GM20431 (cell line): ENCODE measurements at regions not wholly inside any gene's neighbourhood (a gene's known extent, or its start where the extent isn't known, plus 50 kb on each side); places are given as distances from the start of the nearest gene placed in this dataset.

ENCODE experiments used
- in situ Hi-C: fragments of 300-500 bp; cut with MseI, MboI; formaldehyde crosslinking; loops from one replicate; pipeline ENCODE4 v1.15.0; 2020; ENCODE audit warnings: low sequenced_read_pairs; ENCODE audit not compliant: unreplicated experiment

DNA sequence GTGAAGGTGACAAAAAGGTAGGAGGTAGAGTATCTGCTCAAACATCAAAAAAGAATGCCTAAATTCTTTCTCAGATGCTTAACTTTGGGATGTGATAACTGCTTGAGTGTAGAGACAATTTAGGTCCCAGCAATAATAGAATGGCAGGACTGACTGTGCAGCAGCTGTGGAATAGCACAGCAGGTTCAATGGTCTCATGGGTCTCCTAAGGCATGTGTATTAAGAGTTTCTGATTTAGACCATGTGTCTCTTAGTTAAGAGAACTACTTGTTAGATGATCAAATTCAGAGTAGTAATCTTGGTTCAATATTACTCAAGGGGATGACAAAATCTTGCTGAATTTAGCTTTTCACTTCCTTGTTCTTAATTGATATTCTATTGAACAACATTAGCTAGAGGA is 72.0 kb downstream of the ALX1 start:
- in situ Hi-C loops: no loop called here

DNA sequence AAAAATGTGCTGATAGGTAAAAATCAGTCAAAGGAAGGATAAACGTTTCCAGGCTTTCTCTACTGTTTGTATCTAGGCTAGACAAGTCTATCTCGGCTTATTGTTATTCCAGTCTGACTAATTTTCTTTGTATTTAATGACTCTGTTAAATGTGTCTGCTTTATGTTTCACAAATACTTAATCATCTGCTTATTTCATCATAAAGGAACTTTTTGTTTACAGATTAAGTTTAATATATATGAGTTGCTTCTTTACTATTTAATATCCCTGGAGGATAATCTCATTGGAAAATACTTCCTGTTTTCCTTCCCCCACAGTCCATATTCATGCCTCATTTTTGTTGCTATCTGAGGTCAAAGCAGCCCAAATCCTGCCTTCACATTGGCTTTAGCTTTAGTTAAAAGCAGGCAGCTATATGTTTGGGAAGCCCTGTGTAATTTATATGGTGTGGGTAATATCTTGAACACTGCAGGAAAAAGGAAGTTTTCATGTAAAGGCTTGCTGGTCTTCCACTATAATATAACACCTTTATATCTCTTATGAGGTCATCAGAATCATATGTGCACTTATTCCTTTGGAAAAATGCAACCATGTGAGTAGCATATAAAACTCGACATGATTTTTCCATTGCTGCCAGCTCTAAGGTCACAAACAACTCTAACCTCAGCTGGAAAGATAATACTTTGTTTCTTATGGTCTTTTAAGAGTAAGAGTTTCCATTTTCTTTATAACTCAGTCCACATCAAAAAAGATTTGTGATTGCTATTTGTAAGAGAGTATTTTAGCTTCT is 76.8 kb downstream of the ALX1 start:
- in situ Hi-C loops: no loop called here

DNA sequence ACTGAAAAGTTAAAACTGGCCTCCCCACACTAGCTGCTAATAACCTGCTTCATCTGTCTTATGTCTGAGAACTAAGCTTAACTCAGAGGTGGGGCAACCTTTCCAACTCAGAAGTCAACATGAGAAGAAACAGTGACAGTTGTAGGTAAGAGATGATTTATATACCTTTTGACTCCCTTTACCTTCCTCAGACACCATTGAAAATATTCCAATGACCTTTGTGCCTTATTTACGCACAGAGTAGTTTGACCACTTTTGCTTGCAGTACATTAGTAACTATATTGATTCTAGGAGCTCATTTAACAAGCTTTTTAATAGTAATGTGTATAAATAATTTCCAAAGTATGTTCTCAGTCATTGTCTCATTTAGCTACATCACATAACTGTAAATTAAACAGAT is 77.6 kb downstream of the ALX1 start:
- in situ Hi-C loops: no loop called here

DNA sequence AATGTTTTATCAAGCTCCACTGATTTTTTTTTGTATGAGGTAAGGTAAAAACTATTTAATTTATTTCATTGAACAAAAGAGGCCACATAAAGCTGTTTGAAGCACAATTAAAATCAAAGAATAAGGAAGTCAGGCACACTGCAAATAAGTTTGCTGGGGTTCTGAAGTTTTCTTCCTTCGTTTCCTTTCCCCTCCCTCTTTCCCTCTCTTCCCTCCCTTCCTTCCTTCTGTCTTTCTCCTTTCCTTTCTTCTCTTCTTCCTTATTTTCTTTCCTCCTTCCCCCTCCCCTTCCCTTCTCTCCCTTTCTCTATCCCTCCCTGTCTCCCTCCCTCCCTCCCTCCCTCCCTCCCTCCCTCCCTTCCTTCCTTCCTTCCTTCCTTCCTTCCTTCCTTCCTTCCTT is 78.7 kb downstream of the ALX1 start:
- in situ Hi-C loops: no loop called here

DNA sequence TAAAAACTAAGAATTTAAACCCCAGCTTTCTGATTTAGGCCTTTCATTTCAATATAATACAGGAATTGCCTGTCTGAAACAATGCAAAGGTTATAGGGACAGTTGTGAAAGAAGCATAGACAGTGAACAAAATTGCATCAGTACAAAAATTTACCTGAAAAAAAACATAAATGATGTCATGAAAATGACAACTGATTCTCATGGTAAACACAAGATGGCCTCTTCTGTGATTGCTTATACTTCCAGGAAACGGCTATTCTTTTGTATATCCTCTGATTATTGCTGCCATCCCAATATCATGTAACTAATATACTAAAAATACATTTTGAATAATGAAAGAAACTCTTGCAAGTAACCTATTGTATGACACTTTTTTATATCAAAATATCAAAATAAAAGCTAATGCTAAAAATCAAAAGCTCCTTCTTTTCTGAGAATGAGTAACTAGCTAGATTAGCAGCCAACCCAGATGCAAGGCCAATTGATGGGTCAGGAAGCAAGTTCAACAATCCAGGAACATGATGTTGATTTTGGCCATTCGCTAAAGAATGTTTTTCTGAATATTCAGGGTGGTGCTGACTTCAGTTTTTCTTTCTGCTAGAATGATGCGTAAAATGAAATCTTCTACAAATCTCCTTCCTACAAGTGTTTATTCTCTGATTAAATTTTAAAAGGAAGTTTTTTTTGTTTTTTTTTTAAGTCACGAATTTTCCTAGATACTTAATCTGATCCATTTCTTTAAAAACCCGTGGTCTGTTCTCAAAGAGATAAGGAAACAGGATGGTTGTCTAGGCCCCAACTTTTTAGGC is 83.6 kb downstream of the ALX1 start:
- in situ Hi-C loops: no loop called here

DNA sequence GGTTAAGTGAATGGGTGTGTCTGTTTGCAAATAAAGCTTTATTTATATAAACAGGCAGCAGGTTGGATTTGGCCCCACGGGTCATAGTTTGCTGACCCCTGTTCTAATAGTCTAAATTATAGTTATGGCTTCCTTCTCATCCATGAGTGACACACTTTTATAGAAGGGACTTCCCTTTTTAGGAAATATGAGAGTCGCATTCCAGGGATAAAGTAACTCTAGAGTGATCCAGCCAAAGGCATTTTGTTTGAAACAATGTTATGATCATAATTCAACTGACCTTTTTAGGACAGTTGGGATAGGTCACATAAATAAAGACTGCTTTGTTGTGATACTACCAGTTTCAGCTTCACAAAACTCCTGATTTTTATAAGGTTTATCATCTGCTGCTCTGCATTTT is 87.9 kb downstream of the ALX1 start:
- in situ Hi-C loops: no loop called here

DNA sequence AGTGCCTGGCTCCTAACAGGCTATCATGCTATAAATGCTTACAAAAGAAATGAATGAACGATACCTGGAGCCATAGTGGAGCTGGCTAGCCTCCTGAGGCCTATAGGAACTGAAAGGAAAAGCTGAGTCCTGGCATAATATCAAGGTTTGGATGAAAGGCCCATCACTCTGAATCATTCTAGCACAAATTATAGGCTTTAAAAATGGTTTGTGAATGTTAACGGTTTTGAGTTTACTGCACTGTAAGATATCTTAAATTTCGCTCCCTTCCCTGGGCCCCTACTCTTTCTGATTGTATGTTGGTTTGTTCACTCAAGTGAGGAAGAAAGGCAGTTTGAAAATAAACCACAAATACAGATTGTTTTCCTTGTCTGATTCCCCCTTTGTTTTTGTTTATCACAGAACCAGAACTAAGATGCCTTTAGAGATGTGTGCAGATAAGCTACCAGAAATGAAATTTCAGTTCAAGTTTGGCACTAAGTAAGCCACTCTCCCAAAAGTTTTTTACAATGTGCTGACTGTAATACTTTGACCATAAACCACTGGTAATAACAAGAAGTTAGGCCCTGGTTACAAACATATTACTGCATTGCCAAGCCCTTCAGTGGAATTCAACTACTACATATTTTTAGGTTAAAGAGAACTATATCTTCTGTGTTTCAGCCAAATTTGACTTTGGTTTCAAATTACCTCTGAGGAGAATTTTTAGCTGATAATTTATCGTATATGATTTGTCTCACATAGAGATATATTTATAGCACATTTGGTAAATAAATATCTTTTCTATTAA is 89.5 kb downstream of the ALX1 start:
- in situ Hi-C loops: no loop called here

DNA sequence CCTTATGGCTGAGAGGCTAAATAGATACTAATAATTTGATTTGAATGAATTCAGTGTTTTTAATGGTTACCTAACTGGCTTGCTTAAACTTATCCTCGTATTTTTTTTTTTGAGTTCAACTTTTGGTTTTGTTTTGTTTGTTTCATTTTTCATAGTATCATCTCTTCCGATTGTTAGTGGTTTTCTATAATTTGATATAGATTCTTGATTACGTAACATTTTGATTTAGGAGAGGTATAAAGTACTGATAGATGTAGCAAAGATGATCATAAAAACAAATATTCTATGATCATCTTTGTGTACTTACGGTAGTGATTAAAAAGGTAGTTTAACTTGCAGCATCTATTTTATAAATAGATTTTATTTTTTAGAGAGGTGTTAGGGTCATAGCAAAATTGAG is 93.0 kb downstream of the ALX1 start:
- in situ Hi-C loops: no loop called here

DNA sequence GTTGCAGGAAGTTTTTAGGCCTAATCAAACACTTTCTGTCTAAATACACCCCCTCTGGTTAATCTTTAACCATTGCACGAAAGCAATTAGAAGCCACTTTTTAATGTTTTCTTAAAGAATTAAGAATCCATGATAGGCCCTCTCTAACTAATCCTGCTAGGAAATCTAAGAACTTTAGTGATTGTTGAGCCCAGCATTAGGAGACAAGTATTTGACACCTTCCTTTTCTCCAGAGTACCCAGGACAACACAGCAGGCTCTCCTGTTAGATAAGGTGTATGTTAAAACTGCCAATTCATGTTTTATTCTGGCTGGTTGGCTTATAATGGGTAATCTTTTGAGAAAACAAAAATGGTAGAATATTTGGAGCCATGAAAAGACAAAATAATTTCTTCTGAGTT is 95.0 kb downstream of the ALX1 start:
- in situ Hi-C loops: no loop called here

DNA sequence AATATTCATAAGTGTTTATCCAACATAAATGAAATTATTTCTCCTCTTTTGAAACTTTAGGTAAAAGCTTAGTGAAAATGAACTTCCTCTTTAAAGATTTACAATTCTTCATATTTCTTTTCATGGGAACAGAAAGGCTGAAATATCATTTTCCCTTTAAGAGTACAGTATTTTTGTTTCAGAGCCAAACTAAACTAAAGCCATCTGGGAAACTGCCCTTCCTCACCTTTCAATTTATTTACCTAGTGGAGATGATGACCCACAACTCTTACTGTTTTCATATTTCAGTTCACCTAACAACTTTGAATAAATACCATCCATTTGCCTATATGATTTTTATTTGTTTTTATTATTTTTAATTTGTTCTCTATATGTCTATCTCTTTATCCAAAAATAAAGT is 105.4 kb downstream of the ALX1 start:
- in situ Hi-C loops: no loop called here

DNA sequence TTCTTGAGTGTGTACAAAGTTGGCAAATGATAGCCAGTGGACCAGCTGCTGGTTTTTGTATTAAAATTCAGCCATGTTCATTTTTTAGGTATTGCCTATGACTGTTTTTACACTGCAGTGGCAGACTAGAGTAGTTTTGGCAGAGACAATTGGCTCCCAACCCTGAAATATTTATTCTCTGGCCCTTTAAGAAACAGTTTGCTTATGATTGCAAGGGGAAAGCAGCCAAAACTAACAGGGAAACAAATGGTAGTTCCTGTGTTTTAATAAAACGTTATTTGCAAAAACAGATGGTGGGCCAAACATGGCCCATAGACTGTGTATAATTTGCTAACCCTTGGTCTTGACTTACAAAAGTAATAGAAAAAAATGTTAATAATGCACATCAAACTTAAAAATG is 110.2 kb downstream of the ALX1 start:
- in situ Hi-C loops: no loop called here

DNA sequence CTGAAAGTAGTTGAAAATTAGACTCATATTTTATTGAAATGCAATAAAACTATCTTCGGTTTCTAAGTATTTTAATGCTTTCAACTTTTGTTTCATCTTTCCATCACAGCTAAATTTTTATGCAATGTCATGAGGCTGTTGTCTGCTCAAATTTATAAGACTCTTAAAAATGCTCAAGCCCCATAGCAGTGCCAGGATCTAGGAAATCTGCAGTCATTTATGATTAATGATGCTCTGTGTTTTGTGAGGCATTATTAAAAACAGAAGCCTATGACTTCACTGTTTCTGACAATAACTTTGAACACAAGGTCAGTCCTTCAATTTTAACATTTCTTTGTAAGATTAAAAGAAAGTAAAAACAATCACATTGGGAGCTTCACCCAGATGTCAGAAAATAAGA is 112.5 kb downstream of the ALX1 start:
- in situ Hi-C loops: no loop called here

DNA sequence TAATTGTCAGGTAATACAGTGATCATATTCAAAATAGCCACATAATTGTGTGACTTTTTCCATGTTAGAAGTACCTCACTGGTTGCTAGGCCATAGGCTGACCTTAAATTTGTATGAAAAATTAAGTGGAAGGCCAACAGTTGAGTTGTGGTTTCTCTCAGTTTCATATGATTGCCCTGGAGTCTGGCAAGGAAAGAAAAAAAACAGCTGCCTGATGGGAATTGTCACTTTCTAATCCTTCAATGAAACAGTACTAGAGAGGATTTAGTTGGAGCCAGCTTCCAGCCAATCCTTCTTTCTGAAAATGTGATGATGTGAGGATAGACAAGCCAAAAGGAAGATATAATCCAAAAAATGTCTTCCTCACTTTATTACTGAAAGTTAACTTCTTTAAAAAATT is 113.6 kb downstream of the ALX1 start:
- in situ Hi-C loops: no loop called here

DNA sequence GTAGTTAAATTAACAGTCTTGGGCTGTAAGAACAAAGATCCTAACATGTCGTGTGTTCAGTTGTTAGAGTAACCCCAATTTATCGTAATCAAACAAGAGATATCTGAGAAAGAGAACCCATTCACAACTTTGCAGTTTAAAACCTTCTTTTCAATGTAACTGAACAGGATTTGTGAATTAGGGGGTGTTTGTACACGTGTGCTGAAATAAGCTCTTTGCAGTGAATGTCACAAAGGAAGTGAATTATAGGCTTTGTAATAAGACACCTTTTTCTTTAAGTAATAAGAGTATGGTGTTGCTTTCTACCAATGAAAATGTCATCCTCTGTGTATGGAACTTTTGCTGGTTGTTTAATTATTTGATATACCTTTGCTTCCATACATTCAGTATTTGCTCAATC is 114.0 kb downstream of the ALX1 start:
- in situ Hi-C loops: no loop called here

DNA sequence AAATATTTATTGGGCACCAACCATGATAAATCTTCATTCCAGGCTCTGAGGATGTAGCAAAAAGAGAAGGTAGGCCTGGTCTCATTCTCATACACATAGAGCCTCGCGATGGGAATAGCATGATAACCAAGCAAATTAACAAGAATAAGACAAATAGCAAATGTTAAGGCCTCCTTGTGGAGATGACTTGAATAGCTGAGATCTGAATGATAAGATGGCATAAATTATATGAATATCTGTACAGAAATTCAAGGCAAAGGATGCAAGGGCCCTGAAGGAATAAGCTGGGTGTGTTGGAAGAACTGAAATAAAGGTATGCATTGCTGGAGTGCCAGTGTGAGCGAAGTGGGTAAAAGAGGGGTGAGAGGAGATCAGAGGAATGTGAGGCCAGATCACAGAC is 114.8 kb downstream of the ALX1 start:
- in situ Hi-C loops: no loop called here

DNA sequence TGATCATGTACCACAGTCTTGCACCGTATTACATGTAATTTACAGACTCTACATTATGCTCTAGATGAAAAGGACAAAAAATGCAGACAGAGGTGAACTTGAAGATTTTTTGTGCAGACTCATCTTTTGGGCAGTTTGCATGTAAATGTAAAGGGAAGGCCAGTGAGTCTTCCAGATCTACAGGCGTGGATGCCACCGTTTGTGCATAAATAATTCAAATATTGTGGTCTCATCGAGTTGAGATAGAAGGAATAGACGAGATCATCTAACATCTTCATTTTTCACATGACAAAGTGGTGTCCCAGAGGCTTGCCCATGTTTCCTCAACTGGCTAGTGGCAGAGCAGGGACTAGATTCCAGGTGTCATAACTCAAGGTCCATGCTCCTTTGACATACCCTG is 125.2 kb downstream of the ALX1 start:
- in situ Hi-C loops: no loop called here

DNA sequence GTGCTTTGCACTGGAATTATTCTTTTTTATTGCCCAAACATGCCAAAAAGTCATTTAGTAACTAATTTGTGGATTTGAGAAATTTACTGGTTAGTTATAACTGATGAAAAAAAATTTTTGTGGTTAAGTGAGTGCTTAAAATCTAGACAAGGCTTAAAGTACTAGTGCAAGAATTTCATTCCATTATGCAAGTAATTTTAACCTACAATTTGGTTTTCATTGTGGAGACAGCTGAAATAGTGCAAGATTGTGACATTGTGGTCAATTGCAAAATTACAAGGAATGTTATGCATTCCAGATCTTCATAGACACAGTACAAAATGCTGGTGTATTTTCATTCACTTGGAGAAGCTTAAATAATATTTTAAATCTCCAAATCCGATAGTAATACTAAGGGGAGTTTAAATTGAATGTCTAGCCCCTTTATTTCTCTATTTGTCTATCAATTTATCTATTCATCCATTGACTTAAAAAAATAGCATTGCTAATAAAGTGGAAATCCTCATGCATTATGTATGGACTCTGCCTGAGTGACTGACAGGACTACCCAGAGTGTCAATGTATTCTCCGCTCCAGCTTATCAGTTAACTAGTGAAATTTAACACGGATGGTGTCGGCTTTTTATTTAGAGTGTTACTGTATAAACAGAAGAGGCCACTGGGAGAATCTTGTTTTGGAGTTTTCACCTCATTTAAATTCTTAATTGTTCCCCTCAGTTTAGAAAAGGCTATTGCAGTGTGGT is 125.9 kb downstream of the ALX1 start:
- in situ Hi-C loops: no loop called here

DNA sequence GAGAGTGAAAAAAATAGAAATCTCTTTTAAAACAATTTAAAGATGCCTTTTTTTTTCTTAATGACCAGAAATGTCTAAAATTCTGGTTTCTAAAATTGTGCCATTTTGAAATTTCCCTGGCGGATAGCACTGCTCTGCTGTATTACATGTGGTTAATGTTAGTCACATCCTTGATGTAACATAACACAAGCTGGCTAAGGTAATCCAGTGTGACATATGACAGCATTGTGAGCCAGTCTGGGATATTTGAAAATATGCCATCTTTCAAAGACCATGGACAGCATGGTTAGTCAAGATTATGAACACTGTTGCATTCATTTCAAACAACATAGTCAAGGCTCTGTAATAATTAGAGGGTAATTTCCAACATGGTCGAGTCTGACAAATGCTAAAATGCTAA is 133.2 kb downstream of the ALX1 start:
- in situ Hi-C loops: no loop called here

DNA sequence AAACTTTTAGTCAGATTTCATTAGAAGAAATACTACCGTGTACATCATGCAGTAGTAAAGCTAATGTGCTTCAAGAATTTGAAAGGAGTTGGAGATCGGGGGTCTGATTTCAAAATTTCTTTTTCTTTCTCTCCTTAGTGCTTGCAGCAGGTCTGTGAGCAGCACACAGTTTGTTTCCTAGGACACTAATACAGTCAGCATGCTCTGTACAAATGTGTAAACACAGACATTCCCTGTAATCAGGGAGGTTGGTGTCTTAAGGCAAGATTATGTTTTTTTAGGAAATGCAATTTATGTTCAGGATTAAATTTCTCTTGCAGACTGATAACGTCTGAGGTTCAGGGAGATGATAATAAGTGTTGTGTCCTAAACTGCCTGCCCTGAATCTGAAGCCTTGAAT is 142.7 kb downstream of the ALX1 start:
- in situ Hi-C loops: no loop called here

DNA sequence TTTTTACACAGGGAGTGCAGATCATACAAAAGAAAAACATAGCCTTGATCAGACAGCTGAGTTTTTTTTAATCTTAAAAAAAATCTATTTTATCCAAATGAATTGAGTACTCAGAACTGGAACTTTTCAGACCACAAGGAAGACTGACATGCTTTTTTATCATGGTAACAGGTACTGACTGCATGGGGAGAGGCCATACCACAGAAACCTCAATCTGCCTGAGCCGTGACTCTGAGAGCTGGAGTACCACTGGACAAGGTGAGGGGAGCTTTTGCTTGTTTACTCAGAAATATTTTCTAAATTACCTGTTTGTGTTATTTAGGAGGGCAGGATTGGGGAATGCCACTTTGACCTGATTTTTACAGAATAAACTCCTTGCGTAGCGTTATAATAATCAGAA is 143.9 kb downstream of the ALX1 start:
- in situ Hi-C loops: no loop called here
